HAP-1 (cell line): ENCODE measurements at regions not wholly inside any gene's neighbourhood (a gene's known extent, or its start where the extent isn't known, plus 50 kb on each side); places are given as distances from the start of the nearest gene placed in this dataset.
"Not testable (repeated sequence)": the region's sequence is repeated elsewhere in the genome, so short reads cannot be mapped to it uniquely, and the experiment has no call there.

Source experiments
- DNase-seq, 2 experiments: peaks; one replicate each; pipeline ENCODE4 v3.0.0-alpha.2; 2016 to 2020; ENCODE audit warnings: low spot score in 2 of 2
- H3K27me3 ChIP-seq: fragments of 250-450 bp; sonication (Bioruptor Pico); 2 replicates; pipeline ENCODE4 v1.5.1; 2020; ENCODE audit warnings: low read depth, mild to moderate bottlenecking, moderate library complexity
- H3K36me3 ChIP-seq: fragments of 250-450 bp; sonication (Bioruptor Pico); replicated peaks from 2 replicates; pipeline ENCODE4 v1.5.1; 2020; ENCODE audit warnings: mild to moderate bottlenecking
- H3K4me1 ChIP-seq: fragments of 250-450 bp; sonication (Bioruptor Pico); 2 replicates; pipeline ENCODE4 v1.5.1; 2020; ENCODE audit warnings: mild to moderate bottlenecking
- H3K4me3 ChIP-seq: fragments of 250-450 bp; sonication (Bioruptor Pico); 2 replicates; pipeline ENCODE4 v1.5.1; 2020; ENCODE audit warnings: mild to moderate bottlenecking, moderate library complexity
- H3K9me3 ChIP-seq: fragments of 250-450 bp; sonication (Bioruptor Pico); 2 replicates; pipeline ENCODE4 v1.5.1; 2020; ENCODE audit warnings: mild to moderate bottlenecking, moderate library complexity
- in situ Hi-C: fragments of 300-500 bp; cut with MboI; formaldehyde crosslinking; loops from 3 replicates; pipeline ENCODE4 v1.14.3; 2020; ENCODE audit warnings: low sequenced_read_pairs, inconsistent platforms, mixed read lengths

- Histone ChIP-seq H3K4me1 (no peaks in the 10 kb centered on the region), H3K36me3 (no peaks in the 10 kb centered on the region), H3K9me3 (no peaks in the 10 kb centered on the region), H3K4me3 (no peak overlapping the region), H3K27me3 (no peaks in the 10 kb centered on the region)
- in situ Hi-C loops: no loop called here
- DNase-seq: no peak
These were observed 398.2 kb downstream of the NFIB start for GRCh38 chr9:13915591-13916301.

- H3K9me3 ChIP-seq: no peaks in the 10 kb centered on the region
- no peaks in the 10 kb centered on the region for H3K36me3 ChIP-seq
- DNase-seq: no peak
- no peaks in the 10 kb centered on the region for H3K4me1 ChIP-seq
- no peak overlapping the region for H3K4me3 ChIP-seq
- no peaks in the 10 kb centered on the region for H3K27me3 ChIP-seq
- in situ Hi-C loops: no loop called here
These were observed 398.8 kb downstream of the NFIB start for GRCh38 chr9:13915131-13915530.

- Histone ChIP-seq H3K4me1 (no peaks in the 10 kb centered on the region), H3K4me3 (no peak overlapping the region), H3K27me3 (no peaks in the 10 kb centered on the region), H3K36me3 (no peaks in the 10 kb centered on the region), H3K9me3 (no peaks in the 10 kb centered on the region)
- DNase-seq: no peak
- in situ Hi-C loops: no loop called here
These were observed 402.5 kb downstream of the NFIB start for GRCh38 chr9:13911473-13911872.

- H3K36me3 ChIP-seq, H3K27me3 ChIP-seq, DNase-seq, H3K9me3 ChIP-seq, in situ Hi-C loops, H3K4me1 ChIP-seq, H3K4me3 ChIP-seq: not testable (repeated sequence)
These were observed 406.1 kb downstream of the NFIB start for GRCh38 chr9:13907842-13908241.

- H3K36me3 ChIP-seq: no peaks in the 10 kb centered on the region
- no peak overlapping the region for H3K4me3 ChIP-seq
- DNase-seq: no peak
- no peaks in the 10 kb centered on the region for H3K27me3 ChIP-seq
- H3K9me3 ChIP-seq: no peaks in the 10 kb centered on the region
- in situ Hi-C loops: no loop called here
- H3K4me1 ChIP-seq: peaks cover 11% of the 10 kb centered on the region
These were observed 409.2 kb downstream of the NFIB start for GRCh38 chr9:13904746-13905145.

- peaks cover 11% of the 10 kb centered on the region for H3K4me1 ChIP-seq
- no peak overlapping the region for H3K4me3 ChIP-seq
- no peaks in the 10 kb centered on the region for H3K27me3 ChIP-seq
- DNase-seq: no peak
- no peaks in the 10 kb centered on the region for H3K36me3 ChIP-seq
- no peaks in the 10 kb centered on the region for H3K9me3 ChIP-seq
- in situ Hi-C loops: no loop called here
These were observed 409.6 kb downstream of the NFIB start for GRCh38 chr9:13904311-13904710.

- Histone ChIP-seq H3K4me1 (peaks cover 11% of the 10 kb centered on the region), H3K4me3 (no peak overlapping the region), H3K27me3 (no peaks in the 10 kb centered on the region), H3K9me3 (no peaks in the 10 kb centered on the region), H3K36me3 (no peaks in the 10 kb centered on the region)
- no peak for DNase-seq
- in situ Hi-C loops: no loop called here
These were observed 411.5 kb downstream of the NFIB start for GRCh38 chr9:13902286-13903066.

GRCh38 chr9:13901176-13901575, 412.8 kb downstream of the NFIB start:
- Histone ChIP-seq H3K9me3 (no peaks in the 10 kb centered on the region), H3K4me3 (no peak overlapping the region), H3K4me1 (peaks cover 16% of the 10 kb centered on the region), H3K27me3 (no peaks in the 10 kb centered on the region), H3K36me3 (no peaks in the 10 kb centered on the region)
- in situ Hi-C loops: no loop called here
- DNase-seq: no peak

GRCh38 chr9:13900449-13900848, 413.5 kb downstream of the NFIB start:
- in situ Hi-C loops: no loop called here
- H3K27me3 ChIP-seq: no peaks in the 10 kb centered on the region
- no peaks in the 10 kb centered on the region for H3K9me3 ChIP-seq
- H3K4me1 ChIP-seq: peaks cover 19% of the 10 kb centered on the region
- H3K4me3 ChIP-seq: no peak overlapping the region
- H3K36me3 ChIP-seq: no peaks in the 10 kb centered on the region
- peak; percentile 16 to 36 for DNase-seq

GRCh38 chr9:13899924-13900323, 414.0 kb downstream of the NFIB start:
- no peaks in the 10 kb centered on the region for H3K9me3 ChIP-seq
- H3K27me3 ChIP-seq: no peaks in the 10 kb centered on the region
- no peak for DNase-seq
- in situ Hi-C loops: no loop called here
- H3K4me1 ChIP-seq: peaks cover 23% of the 10 kb centered on the region
- no peaks in the 10 kb centered on the region for H3K36me3 ChIP-seq
- H3K4me3 ChIP-seq: no peak overlapping the region

GRCh38 chr9:13898957-13899356, 415.0 kb downstream of the NFIB start:
- no peaks in the 10 kb centered on the region for H3K36me3 ChIP-seq
- H3K4me3 ChIP-seq: no peak overlapping the region
- in situ Hi-C loops: no loop called here
- H3K4me1 ChIP-seq: peaks cover 21% of the 10 kb centered on the region
- H3K9me3 ChIP-seq: no peaks in the 10 kb centered on the region
- H3K27me3 ChIP-seq: no peaks in the 10 kb centered on the region
- DNase-seq: peak in 1 of 2 experiments; percentile 62

GRCh38 chr9:13896922-13897835, 416.8 kb downstream of the NFIB start:
- Histone ChIP-seq H3K4me3 (no peak overlapping the region), H3K9me3 (no peaks in the 10 kb centered on the region), H3K27me3 (no peaks in the 10 kb centered on the region), H3K4me1 (peaks cover 17% of the 10 kb centered on the region), H3K36me3 (no peaks in the 10 kb centered on the region)
- DNase-seq: no peak
- in situ Hi-C loops: no loop called here

GRCh38 chr9:13896047-13896446, 417.9 kb downstream of the NFIB start:
- Histone ChIP-seq H3K4me3 (no peak overlapping the region), H3K36me3 (no peaks in the 10 kb centered on the region), H3K4me1 (peaks cover 16% of the 10 kb centered on the region), H3K9me3 (no peaks in the 10 kb centered on the region), H3K27me3 (no peaks in the 10 kb centered on the region)
- in situ Hi-C loops: no loop called here
- no peak for DNase-seq

- H3K36me3 ChIP-seq: no peaks in the 10 kb centered on the region
- no peak overlapping the region for H3K4me3 ChIP-seq
- DNase-seq: no peak
- H3K4me1 ChIP-seq: no peaks in the 10 kb centered on the region
- H3K27me3 ChIP-seq: no peaks in the 10 kb centered on the region
- in situ Hi-C loops: no loop called here
- no peaks in the 10 kb centered on the region for H3K9me3 ChIP-seq
These were observed 428.7 kb downstream of the NFIB start for GRCh38 chr9:13885258-13885657.
